H1 (cell line): ENCODE measurements at regions not wholly inside any gene's neighbourhood (a gene's known extent, or its start where the extent isn't known, plus 50 kb on each side); places are given as distances from the start of the nearest gene placed in this dataset.

Experiments used
- CHD7 ChIP-seq: fragments of 300-600 bp; sonication (generic); IDR thresholded peaks from 2 replicates; pipeline ENCODE4 v1.7.1; 2012; ENCODE audit warnings: low read length, moderate library complexity, mild to moderate bottlenecking, inconsistent platforms; ENCODE audit not compliant: insufficient replicate concordance
- HDAC2 ChIP-seq, 2 experiments: fragments of 300-600 bp in 1 of 2; sonication (generic) in 1 of 2; IDR thresholded peaks; 2 replicates each; pipeline ENCODE4 v1.6.1; 2011 to 2012; ENCODE audit warnings: low read depth in 2 of 2, low read length in 2 of 2, mild to moderate bottlenecking in 2 of 2, moderate library complexity in 2 of 2, borderline replicate concordance in 1 of 2, inconsistent platforms in 1 of 2

GRCh38 chrX:56343664-56344063 is 111.5 kb downstream of the KLF8 start (continued):
- no peak for TF ChIP-seq CHD7
- TF ChIP-seq HDAC2 (IDR thresholded peaks at IDR 0.05; ENCODE audit: borderline replicate concordance in 1 of 2, low read depth in 2 of 2, low read length in 2 of 2): no peak
